ENCODE measurements at regions not wholly inside any gene's neighbourhood (a gene's known extent, or its start where the extent isn't known, plus 50 kb on each side); places are given as distances from the start of the nearest gene placed in this dataset.

DNA sequence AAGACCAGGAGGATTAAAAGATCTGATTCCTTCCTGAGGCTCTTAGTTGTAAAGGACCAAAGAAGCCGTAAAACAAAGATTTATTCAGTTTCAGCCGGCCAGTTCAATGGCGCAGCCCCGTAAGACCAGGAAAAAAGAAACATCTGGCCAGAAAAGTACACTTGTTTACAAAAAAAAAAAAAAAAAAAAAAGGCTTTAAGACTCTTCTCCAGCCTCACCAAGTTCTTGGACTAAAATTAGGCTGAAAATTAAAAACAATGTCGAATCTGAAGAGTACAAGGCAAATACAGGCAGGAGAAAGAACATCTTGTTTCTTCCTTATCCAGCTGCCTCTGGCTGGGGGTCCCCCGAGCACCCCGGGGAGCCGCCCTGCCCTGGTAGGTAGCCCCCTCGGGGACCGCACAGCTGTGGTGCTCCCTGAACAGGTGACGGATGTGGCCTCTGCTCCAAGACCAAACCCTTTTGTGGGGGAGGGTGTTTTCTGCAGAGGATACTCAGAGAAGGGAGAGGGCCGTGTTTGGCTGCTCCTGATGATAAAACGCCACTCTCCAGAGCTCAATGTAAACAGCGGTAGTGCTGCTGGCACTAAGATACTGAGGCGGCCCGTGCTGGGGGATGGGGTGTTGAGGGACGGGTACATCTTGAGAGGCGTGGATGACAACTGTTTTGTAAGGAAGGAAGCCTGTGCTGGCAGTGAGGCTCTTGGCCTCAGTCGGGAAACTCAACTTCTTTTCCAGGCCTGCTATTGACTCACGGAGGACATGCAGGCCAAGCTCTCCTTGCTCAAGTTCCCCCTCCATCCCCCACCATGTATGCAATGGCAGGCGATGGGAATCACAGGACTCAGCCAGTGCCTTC, 201.0 kb upstream of the DIO3 start:
- DNase-seq (ENCODE audit: low read depth, low spot score): no peak
- ChIA-PET CTCF (no interaction called here), POLR2A (no interaction called here)
- TF ChIP-seq, protein P1, sequence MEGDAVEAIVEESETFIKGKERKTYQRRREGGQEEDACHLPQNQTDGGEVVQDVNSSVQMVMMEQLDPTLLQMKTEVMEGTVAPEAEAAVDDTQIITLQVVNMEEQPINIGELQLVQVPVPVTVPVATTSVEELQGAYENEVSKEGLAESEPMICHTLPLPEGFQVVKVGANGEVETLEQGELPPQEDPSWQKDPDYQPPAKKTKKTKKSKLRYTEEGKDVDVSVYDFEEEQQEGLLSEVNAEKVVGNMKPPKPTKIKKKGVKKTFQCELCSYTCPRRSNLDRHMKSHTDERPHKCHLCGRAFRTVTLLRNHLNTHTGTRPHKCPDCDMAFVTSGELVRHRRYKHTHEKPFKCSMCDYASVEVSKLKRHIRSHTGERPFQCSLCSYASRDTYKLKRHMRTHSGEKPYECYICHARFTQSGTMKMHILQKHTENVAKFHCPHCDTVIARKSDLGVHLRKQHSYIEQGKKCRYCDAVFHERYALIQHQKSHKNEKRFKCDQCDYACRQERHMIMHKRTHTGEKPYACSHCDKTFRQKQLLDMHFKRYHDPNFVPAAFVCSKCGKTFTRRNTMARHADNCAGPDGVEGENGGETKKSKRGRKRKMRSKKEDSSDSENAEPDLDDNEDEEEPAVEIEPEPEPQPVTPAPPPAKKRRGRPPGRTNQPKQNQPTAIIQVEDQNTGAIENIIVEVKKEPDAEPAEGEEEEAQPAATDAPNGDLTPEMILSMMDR (IDR thresholded peaks at IDR 0.05; ENCODE audit: insufficient read depth, low read length, missing control alignments): no peak
- no peak overlapping the region for H3K4me3 ChIP-seq (ENCODE audit: low read depth, low read length)

DNA sequence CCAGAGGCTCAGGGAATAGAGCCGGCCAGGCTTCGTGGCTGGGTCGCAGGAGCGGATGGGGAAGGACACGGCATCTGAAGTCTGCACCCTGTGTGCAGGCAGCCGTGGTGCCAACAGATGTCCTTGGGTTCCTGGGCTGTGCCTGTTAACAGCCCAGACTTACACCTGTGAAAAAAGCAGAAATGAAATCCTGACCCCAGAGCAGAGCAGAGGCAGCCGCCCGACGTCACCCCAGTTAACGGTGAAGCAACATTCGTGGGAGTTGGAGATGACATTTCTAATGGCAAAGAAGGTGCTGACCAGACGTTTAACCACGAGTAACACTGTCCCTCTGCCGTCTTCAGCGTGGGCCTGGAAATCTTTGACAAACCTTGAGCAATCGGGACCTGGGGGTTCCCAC, 200.3 kb upstream of the DIO3 start:
- POLR2A ChIA-PET: no interaction called here
- TF ChIP-seq, protein P1 (IDR thresholded peaks at IDR 0.05; ENCODE audit: insufficient read depth, low read length, missing control alignments): no peak
- CTCF ChIA-PET: no interaction called here
- no peak for DNase-seq (ENCODE audit: low read depth, low spot score)
- no peak overlapping the region for H3K4me3 ChIP-seq (ENCODE audit: low read depth, low read length)

DNA sequence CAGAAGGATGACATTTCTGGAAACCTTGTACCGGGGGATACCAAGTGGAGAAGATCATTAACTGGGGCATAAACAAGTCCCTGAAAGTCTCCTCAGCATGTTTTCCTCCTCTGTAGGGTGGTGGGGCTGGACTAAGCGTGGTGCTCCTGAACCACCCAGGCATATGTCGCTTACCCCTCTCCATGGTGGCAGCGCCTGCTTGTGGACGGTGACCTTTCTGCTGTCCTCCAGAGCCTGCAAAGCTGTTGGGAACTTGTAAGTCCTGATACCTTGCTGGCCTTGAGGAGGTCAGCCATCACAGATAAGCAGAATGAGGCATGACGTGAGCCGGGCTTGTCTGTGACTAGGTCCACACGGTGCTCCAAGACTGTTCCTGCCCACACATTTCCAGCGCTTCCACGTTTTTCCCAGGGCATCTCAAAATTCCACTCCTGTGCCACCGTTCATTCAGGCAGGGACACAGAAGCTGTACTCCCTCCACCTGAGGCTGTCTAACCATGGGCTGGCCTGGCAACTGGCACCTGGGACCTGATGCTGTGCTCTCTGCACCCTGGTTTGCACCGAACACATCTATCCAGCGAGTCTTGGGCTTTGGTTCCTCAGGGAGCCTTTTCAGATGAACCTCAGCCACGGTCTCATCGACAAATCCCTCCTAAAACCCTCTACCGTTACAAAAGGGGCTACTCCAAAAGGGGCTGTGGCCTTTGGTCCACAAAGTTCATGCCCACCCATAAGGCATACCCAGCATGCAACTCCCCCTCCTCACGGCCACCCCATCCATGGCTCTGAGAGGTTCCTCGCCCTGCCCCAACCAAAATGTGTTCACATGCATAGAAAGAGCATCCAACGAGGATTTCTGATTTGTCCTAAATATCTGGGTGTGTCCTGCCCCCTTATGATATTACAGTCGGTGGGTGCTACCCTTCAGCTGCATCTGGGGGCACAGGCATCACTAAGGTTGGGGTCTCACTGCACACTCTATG, 199.6 kb upstream of the DIO3 start:
- TF ChIP-seq, protein P1 (IDR thresholded peaks at IDR 0.05; ENCODE audit: insufficient read depth, low read length, missing control alignments): no peak
- ChIA-PET CTCF (no interaction called here), POLR2A (no interaction called here)
- H3K4me3 ChIP-seq (ENCODE audit: low read depth, low read length): no peak overlapping the region
- no peak for DNase-seq (ENCODE audit: low read depth, low spot score)

DNA sequence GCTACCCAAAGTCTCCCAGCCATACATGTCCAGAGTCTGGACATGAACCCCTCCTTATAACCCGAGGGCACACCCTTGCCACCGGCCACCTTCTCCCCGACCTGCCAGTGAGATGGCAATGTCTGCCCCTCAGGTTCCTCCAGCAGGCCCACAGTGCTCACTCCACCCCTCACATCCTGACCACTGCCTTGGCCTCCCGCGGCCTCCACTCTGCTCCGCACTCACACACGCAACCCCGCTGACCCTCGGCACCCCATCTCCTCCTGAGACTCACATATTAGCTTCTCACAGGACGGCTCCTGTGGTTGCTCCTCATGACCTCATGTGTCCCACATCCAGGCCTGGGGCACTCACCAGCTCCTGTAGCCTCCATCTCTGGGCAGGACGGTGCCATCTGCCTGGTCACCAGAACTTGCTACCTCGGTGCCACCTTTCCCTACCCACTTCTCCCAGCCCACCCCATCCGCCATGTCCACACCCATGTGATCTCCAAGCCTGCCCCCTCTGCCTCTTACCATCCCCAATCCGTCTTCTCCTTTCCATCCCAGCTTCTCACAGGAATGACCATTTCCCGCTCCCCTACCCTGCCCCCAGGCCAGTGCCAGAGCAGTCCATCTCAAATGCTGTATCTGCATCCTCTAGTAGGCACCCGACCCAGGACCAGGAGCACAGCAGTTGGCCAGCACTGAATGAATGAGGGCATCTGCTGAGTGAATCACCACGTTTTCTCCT, 198.6 kb upstream of the DIO3 start:
- ChIA-PET POLR2A (no interaction called here), CTCF (no interaction called here)
- no peak for DNase-seq (ENCODE audit: low read depth, low spot score)
- TF ChIP-seq, protein P1 (IDR thresholded peaks at IDR 0.05; ENCODE audit: insufficient read depth, low read length, missing control alignments): no peak
- H3K4me3 ChIP-seq (ENCODE audit: low read depth, low read length): no peak overlapping the region

DNA sequence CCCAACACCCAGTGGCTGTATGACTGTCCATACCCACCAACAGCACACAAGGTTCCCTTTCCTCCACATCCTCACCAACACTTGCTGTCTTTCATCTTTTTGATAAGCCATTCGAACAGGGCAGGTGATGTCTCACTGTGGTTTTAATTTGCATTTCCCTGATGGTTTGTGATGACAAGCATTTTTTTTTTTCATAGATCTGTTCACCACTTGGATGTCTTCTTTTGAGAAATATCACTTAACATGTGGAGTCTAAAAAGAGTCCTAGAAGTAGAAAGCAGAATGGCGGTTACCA, 198.1 kb upstream of the DIO3 start:
- ChIA-PET POLR2A (no interaction called here), CTCF (no interaction called here)
- no peak for DNase-seq (ENCODE audit: low read depth, low spot score)
- no peak overlapping the region for H3K4me3 ChIP-seq (ENCODE audit: low read depth, low read length)
- TF ChIP-seq, protein P1 (IDR thresholded peaks at IDR 0.05; ENCODE audit: insufficient read depth, low read length, missing control alignments): no peak

All from AG04449 (cell line).